ENCODE measurements at regions not wholly inside any gene's neighbourhood (a gene's known extent, or its start where the extent isn't known, plus 50 kb on each side); places are given as distances from the start of the nearest gene placed in this dataset.

GRCh38 chr5:123262216-123262823 is 160.9 kb downstream of the CEP120 start:
- no peak overlapping the region for H2AFZ ChIP-seq (ENCODE audit: low read length)
- no peak overlapping the region for H2BK20ac ChIP-seq (ENCODE audit: low read depth, low read length, poor library complexity, severe bottlenecking)
- Mint-ChIP-seq H3K36me3 (ENCODE audit: insufficient read depth in 1 of 3, low read depth in 3 of 3) (peaks cover 5 to 11% (median 6%) of the 10 kb centered on the region in 3 experiments), H3K27me3 (ENCODE audit: low read depth) (no peaks in the 10 kb centered on the region), H3K4me1 (peaks cover 22 to 26% of the 10 kb centered on the region in 2 experiments), H3K9me3 (peaks cover 10 to 15% of the 10 kb centered on the region in 2 experiments), H3K4me3 (no peak overlapping the region), H3K27ac (no peak overlapping the region)
- no peak overlapping the region for H4K8ac ChIP-seq (replicated peaks; ENCODE audit: insufficient read length, low read depth, low read length)
- H3K4me1 ChIP-seq (ENCODE audit: insufficient read depth, low read length) = peaks cover 10% of the 10 kb centered on the region; the same call in 1 of the 2 replicates
- no peak overlapping the region for H4K91ac ChIP-seq (ENCODE audit: insufficient read length, low read depth, low read length)
- no peak overlapping the region for H2BK120ac ChIP-seq (ENCODE audit: low read depth, low read length, poor library complexity, severe bottlenecking)
- no peak overlapping the region for H3K56ac ChIP-seq (ENCODE audit: insufficient read length, low read depth, low read length)
- H3K9me3 ChIP-seq (ENCODE audit: control insufficient read depth, low read depth, low read length) = no peaks in the 10 kb centered on the region
- H3K9ac ChIP-seq (ENCODE audit: extremely low read depth, insufficient read length, low read length) = no peak overlapping the region
- H2BK12ac ChIP-seq (ENCODE audit: insufficient read length, low read depth, low read length) = no peak overlapping the region
- no peak overlapping the region for H3K18ac ChIP-seq (ENCODE audit: insufficient read length, low read depth, low read length)
- no peak overlapping the region for H4K5ac ChIP-seq (ENCODE audit: insufficient read length, low read depth, low read length)
- no peak overlapping the region for H2AK5ac ChIP-seq (ENCODE audit: insufficient read length, low read length)
- H2BK15ac ChIP-seq (ENCODE audit: low read depth, low read length) = no peak overlapping the region
- no peak overlapping the region for H3K14ac ChIP-seq (ENCODE audit: insufficient read depth, low read length)
- H3T11ph ChIP-seq (ENCODE audit: low read length) = no peak overlapping the region
- H3K4ac ChIP-seq (ENCODE audit: low read depth, low read length) = no peak overlapping the region
- H3K27me3 ChIP-seq (ENCODE audit: insufficient read depth, low read length) = no peaks in the 10 kb centered on the region
- H2BK5ac ChIP-seq (ENCODE audit: insufficient read length, low read length) = no peak overlapping the region
- H3K23me2 ChIP-seq (ENCODE audit: insufficient read length, low read depth, low read length, poor library complexity, severe bottlenecking) = no peaks in the 10 kb centered on the region
- H3K27ac ChIP-seq (ENCODE audit: insufficient read length, low read depth, low read length) = no peak overlapping the region
- WGBS (ENCODE audit: extremely low coverage, insufficient read length, low lambda C conversion rate) = no CpG with 5 or more reads among the region's 7 CpGs
- TF ChIP-seq, protein P1, sequence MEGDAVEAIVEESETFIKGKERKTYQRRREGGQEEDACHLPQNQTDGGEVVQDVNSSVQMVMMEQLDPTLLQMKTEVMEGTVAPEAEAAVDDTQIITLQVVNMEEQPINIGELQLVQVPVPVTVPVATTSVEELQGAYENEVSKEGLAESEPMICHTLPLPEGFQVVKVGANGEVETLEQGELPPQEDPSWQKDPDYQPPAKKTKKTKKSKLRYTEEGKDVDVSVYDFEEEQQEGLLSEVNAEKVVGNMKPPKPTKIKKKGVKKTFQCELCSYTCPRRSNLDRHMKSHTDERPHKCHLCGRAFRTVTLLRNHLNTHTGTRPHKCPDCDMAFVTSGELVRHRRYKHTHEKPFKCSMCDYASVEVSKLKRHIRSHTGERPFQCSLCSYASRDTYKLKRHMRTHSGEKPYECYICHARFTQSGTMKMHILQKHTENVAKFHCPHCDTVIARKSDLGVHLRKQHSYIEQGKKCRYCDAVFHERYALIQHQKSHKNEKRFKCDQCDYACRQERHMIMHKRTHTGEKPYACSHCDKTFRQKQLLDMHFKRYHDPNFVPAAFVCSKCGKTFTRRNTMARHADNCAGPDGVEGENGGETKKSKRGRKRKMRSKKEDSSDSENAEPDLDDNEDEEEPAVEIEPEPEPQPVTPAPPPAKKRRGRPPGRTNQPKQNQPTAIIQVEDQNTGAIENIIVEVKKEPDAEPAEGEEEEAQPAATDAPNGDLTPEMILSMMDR (conservative IDR thresholded peaks at IDR 0.05) = no peak
- no peak for DNase-seq
- H4K20me1 ChIP-seq (ENCODE audit: control insufficient read depth, insufficient read depth, insufficient read length) = no peaks in the 10 kb centered on the region
- H3K79me2 ChIP-seq (ENCODE audit: insufficient read depth, low read length) = no peaks in the 10 kb centered on the region
- no peaks in the 10 kb centered on the region for H3K79me1 ChIP-seq (ENCODE audit: insufficient read depth, low read depth, low read length, poor library complexity, severe bottlenecking)
- H3K4me2 ChIP-seq (ENCODE audit: insufficient read depth, insufficient read length, low read length) = no peak overlapping the region
- H3K23ac ChIP-seq (ENCODE audit: insufficient read length, low read depth, low read length) = no peak overlapping the region
